Keratinocyte (primary cell): ENCODE measurements at regions not wholly inside any gene's neighbourhood (a gene's known extent, or its start where the extent isn't known, plus 50 kb on each side); places are given as distances from the start of the nearest gene placed in this dataset.

Experiments
- DNase-seq: peaks from one replicate; pipeline ENCODE4 v3.0.0-alpha.2; 2011; ENCODE audit warnings: low read depth, missing footprints, low spot score
- FAIRE-seq: peaks from 2 replicates; lab custom pipeline; 2011; peaks lifted over from hg19 to GRCh38; lab: Jason Lieb, UNC
- H2AFZ ChIP-seq: 2 replicates; pipeline ENCODE4 v1.6.0; 2012; ENCODE audit warnings: low read length, control low read depth, inconsistent platforms; ENCODE audit not compliant: control insufficient read depth
- H3K27ac ChIP-seq: 2 replicates; pipeline ENCODE4 v1.5.1; 2011; ENCODE audit warnings: low read length; ENCODE audit not compliant: control insufficient read depth, insufficient read depth
- H3K27me3 ChIP-seq: 3 replicates; pipeline ENCODE4 v1.6.0; 2011; ENCODE audit warnings: low read length; ENCODE audit not compliant: control insufficient read depth, insufficient read depth; ENCODE audit errors: extremely low read depth
- H3K36me3 ChIP-seq, 2 experiments: 2 replicates in 1 of 2; 3 replicates in 1 of 2; pipeline ENCODE4 v1.5.1; 2011; ENCODE audit warnings: low read length in 2 of 2, mild to moderate bottlenecking in 1 of 2; ENCODE audit not compliant: control insufficient read depth in 2 of 2, insufficient read depth in 2 of 2; ENCODE audit errors: extremely low read depth in 1 of 2
- H3K4me1 ChIP-seq: 3 replicates; pipeline ENCODE4 v1.5.1; 2011; ENCODE audit warnings: low read length; ENCODE audit not compliant: control insufficient read depth, insufficient read depth; ENCODE audit errors: extremely low read depth
- H3K4me2 ChIP-seq: 3 replicates; pipeline ENCODE4 v1.6.0; 2011; ENCODE audit warnings: low read depth, low read length; ENCODE audit not compliant: control insufficient read depth, insufficient read depth; ENCODE audit errors: extremely low read depth
- H3K4me3 ChIP-seq, 3 experiments: fragments of 200-600 bp in 1 of 3; sonication (generic) in 1 of 3; 2 replicates in 2 of 3; 3 replicates in 1 of 3; pipeline ENCODE4 v1.5.1; 2011 to 2016; ENCODE audit warnings: low read length in 3 of 3, mild to moderate bottlenecking in 3 of 3, control low read depth in 2 of 3, inconsistent platforms in 1 of 3, low read depth in 1 of 3, mixed read lengths in 1 of 3, mixed run types in 1 of 3, moderate library complexity in 1 of 3; ENCODE audit not compliant: control insufficient read depth in 2 of 3, insufficient read depth in 2 of 3; ENCODE audit errors: extremely low read depth in 1 of 3
- H3K79me2 ChIP-seq: 2 replicates; pipeline ENCODE4 v1.6.0; 2012; ENCODE audit warnings: low read length; ENCODE audit not compliant: control insufficient read depth, insufficient read depth
- H3K9ac ChIP-seq: 3 replicates; pipeline ENCODE4 v1.6.0; 2011; ENCODE audit warnings: low read length; ENCODE audit not compliant: control insufficient read depth, insufficient read depth; ENCODE audit errors: extremely low read depth
- H3K9me1 ChIP-seq: 3 replicates; pipeline ENCODE4 v1.6.0; 2011; ENCODE audit warnings: low read length; ENCODE audit not compliant: control insufficient read depth, insufficient read depth; ENCODE audit errors: extremely low read depth
- H3K9me3 ChIP-seq: 2 replicates; pipeline ENCODE4 v1.5.1; 2012; ENCODE audit warnings: low read depth, low read length; ENCODE audit not compliant: control insufficient read depth
- H4K20me1 ChIP-seq: 3 replicates; pipeline ENCODE4 v1.6.0; 2011; ENCODE audit warnings: low read length; ENCODE audit not compliant: control insufficient read depth, insufficient read depth; ENCODE audit errors: extremely low read depth
- CTCF ChIP-seq, 3 experiments: IDR thresholded peaks in 1 of 3; conservative IDR thresholded peaks in 1 of 3; optimal IDR thresholded peaks in 1 of 3; 2 replicates in 2 of 3; 3 replicates in 1 of 3; pipeline versions ENCODE3 to v1.5.1; 2011; ENCODE audit warnings: low read length in 3 of 3, mild to moderate bottlenecking in 3 of 3, moderate library complexity in 2 of 3, control low read depth in 1 of 3, inconsistent platforms in 1 of 3; ENCODE audit not compliant: insufficient read depth in 2 of 3; ENCODE audit errors: extremely low read depth in 1 of 3
- EZH2 ChIP-seq: IDR thresholded peaks from one replicate; pipeline ENCODE4 v1.6.1; 2012; ENCODE audit warnings: inconsistent platforms, mild to moderate bottlenecking, low read length, moderate library complexity
- dilution Hi-C: fragments of 300-500 bp; cut with MboI; formaldehyde crosslinking; loops from one replicate; pipeline ENCODE4 v1.7.0; 2020; ENCODE audit warnings: low sequenced_read_pairs; ENCODE audit not compliant: extremely low pct_ligation_motif_present

DNA sequence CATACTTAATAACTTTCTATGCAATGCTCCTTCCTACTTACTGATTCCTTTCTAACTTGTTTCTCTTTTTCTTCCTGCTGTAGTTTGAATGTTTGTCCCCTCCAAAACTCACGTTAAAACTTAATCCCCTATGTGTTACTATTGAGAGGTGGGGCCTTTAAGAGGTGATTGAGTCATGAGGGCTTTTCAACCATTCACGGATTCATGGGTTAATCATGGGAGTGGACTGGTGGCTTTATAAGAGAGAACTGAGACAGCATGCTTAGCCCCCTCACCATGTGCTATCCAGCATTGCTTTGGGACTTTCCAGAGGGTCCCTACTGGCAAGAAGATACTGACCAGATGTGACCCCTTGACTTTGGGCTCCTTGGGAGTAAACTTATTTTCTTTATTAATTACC lies 66.0 kb upstream of the TRIM9 start:
- Histone ChIP-seq H3K36me3 (no peaks in the 10 kb centered on the region), H3K9ac (no peak overlapping the region), H3K27ac (no peak overlapping the region), H3K4me2 (no peak overlapping the region), H3K27me3 (no peaks in the 10 kb centered on the region), H4K20me1 (no peaks in the 10 kb centered on the region), H3K9me3 (no peaks in the 10 kb centered on the region), H2AFZ (no peak overlapping the region), H3K79me2 (no peaks in the 10 kb centered on the region), H3K9me1 (no peaks in the 10 kb centered on the region), H3K4me1 (no peaks in the 10 kb centered on the region), H3K4me3 (no peak overlapping the region)
- dilution Hi-C loops: no loop called here
- DNase-seq: no peak
- no peak for FAIRE-seq
- no peak for TF ChIP-seq CTCF (optimal IDR thresholded peaks at IDR 0.05 in 1 of 3, IDR thresholded peaks at IDR 0.05 in 1 of 3, conservative IDR thresholded peaks at IDR 0.05 in 1 of 3; ENCODE audit: extremely low read depth in 1 of 3, insufficient read depth in 2 of 3, low read length in 3 of 3)

- FAIRE-seq: no peak
- no peaks in the 10 kb centered on the region for H3K9me3 ChIP-seq
- H3K27ac ChIP-seq: no peak overlapping the region
- no peak overlapping the region for H3K4me3 ChIP-seq
- TF ChIP-seq EZH2 (no peak), CTCF (optimal IDR thresholded peaks at IDR 0.05 in 1 of 3, IDR thresholded peaks at IDR 0.05 in 1 of 3, conservative IDR thresholded peaks at IDR 0.05 in 1 of 3; ENCODE audit: extremely low read depth in 1 of 3, insufficient read depth in 2 of 3, low read length in 3 of 3) (no peak)
- H3K36me3 ChIP-seq: no peaks in the 10 kb centered on the region
- H3K4me2 ChIP-seq: no peak overlapping the region
- no peaks in the 10 kb centered on the region for H3K9me1 ChIP-seq
- no peak for DNase-seq
- no peaks in the 10 kb centered on the region for H3K4me1 ChIP-seq
- H3K9ac ChIP-seq: no peak overlapping the region
- dilution Hi-C loops: no loop called here
- H2AFZ ChIP-seq: no peak overlapping the region
- no peaks in the 10 kb centered on the region for H3K79me2 ChIP-seq
- no peaks in the 10 kb centered on the region for H4K20me1 ChIP-seq
- H3K27me3 ChIP-seq: no peaks in the 10 kb centered on the region
These were observed 70.5 kb upstream of the TRIM9 start for GRCh38 chr14:51165415-51165814.
